ENCODE measurements at regions not wholly inside any gene's neighbourhood (a gene's known extent, or its start where the extent isn't known, plus 50 kb on each side); places are given as distances from the start of the nearest gene placed in this dataset.

DNA sequence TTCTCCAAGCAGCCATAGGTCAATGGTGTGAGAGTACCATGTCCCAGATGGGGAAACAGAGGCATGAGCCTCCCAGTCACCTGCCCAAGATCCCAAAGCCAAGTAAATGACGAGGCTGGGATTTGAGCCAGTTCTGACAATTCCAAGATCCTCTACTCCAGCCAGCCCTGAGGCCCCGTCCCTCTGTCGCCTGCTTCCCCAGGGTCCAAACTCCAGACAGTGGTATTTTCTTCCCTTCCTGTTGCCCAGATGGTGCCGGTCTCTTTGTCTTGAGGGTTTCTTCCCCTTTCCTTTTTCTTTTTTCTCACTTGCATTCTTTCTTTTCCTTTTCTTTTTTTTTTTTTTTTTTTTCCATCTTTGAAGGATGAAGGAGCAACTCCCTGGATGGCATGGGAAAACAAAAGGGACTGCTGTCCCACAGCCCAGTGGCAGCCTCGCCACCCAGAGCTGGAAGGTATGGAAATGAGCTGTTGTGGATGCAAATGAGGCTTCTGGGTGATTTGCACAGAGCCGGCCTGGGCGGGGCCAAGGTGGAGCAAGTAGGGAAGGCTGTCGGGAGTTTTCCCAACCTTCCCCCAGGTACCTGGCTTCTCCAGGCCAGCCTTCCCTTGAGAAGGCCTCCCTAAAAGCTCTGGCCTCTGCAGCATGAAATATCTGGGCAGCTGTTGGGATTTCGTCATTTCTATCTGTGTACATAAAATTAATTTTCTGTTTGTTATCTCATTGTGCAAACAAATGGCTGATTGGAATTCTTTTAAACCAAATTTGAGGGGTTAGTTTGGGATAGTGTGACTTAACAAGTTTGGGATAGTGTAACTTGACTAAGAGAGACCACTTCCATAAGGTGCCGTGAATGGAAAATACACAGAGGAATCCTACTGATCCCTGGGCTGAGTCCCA lies 146.8 kb downstream of the MN1 start:
- Histone ChIP-seq H3K4me3 (no peak overlapping the region), H3K27me3 (peaks cover 5% of the 10 kb centered on the region), H3K27ac (no peak overlapping the region), H3K4me1 (peaks cover 3% of the 10 kb centered on the region), H3K9me3 (no peaks in the 10 kb centered on the region), H3K36me3 (no peaks in the 10 kb centered on the region)
- WGBS = 29% methylated on average over 10 of the region's 10 CpGs
- DNase-seq (ENCODE audit: low spot score in 2 of 2) = no peak
- TF ChIP-seq CTCF (IDR thresholded peaks at IDR 0.05) = no peak
- TF ChIP-seq EP300 (IDR thresholded peaks at IDR 0.05) = no peak
- no peak for TF ChIP-seq POLR2AphosphoS5 (IDR thresholded peaks at IDR 0.05)

DNA sequence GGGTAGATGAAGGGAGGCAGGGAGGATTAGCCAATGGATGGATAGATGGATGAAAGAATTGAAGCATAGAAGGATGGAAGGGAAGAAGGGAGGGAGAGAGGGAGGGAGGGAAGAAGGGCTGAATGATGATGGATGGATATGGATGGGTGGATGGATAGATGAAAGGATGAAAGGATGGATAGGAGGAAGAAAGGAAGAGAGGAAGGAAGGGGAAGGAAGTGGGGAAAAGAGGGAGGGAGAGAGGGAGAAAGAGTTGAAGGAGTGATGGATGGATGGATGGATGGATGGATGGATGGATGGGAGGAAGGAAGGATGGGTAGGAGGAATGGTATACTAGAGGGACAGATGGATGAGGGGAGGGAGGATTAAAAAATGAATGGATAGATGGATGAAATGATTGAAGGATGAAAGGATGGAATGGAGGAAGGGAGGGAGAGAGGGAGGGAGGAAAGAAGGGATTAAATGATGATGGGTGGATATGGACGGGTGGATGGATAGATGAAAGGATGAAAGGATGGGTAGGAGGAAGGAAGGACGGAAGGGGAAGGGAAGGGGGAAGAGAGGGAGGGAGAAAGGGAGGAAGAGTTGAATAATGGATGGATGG lies 145.9 kb downstream of the MN1 start:
- H3K27ac ChIP-seq = no peak overlapping the region
- H3K9me3 ChIP-seq = no peaks in the 10 kb centered on the region
- no peak for DNase-seq (ENCODE audit: low spot score in 2 of 2)
- no peak overlapping the region for H3K4me3 ChIP-seq
- H3K4me1 ChIP-seq = peaks cover 3% of the 10 kb centered on the region
- H3K27me3 ChIP-seq = peaks cover 5% of the 10 kb centered on the region
- WGBS = 85% methylated on average over 2 of the region's 2 CpGs
- TF ChIP-seq EP300 (IDR thresholded peaks at IDR 0.05) (no peak), POLR2A (IDR thresholded peaks at IDR 0.05) (no peak), POLR2AphosphoS5 (IDR thresholded peaks at IDR 0.05) (no peak), CTCF (IDR thresholded peaks at IDR 0.05) (no peak)
- H3K36me3 ChIP-seq = no peaks in the 10 kb centered on the region

GRCh38 chr22:27656970-27657369 lies 144.6 kb downstream of the MN1 start:
- peaks cover 5% of the 10 kb centered on the region for H3K27me3 ChIP-seq
- H3K9me3 ChIP-seq = no peaks in the 10 kb centered on the region
- H3K36me3 ChIP-seq = no peaks in the 10 kb centered on the region
- no peak overlapping the region for H3K4me3 ChIP-seq
- H3K4me1 ChIP-seq = no peaks in the 10 kb centered on the region
- no peak for TF ChIP-seq CTCF (IDR thresholded peaks at IDR 0.05)
- no peak for TF ChIP-seq POLR2AphosphoS5 (IDR thresholded peaks at IDR 0.05)
- TF ChIP-seq EP300 (IDR thresholded peaks at IDR 0.05) = no peak
- no peak for TF ChIP-seq POLR2A (IDR thresholded peaks at IDR 0.05)
- H3K27ac ChIP-seq = no peak overlapping the region
- DNase-seq (ENCODE audit: low spot score in 2 of 2) = no peak

GRCh38 chr22:27660306-27660705 lies 141.2 kb downstream of the MN1 start:
- Histone ChIP-seq H3K36me3 (no peaks in the 10 kb centered on the region), H3K4me1 (no peaks in the 10 kb centered on the region), H3K27ac (no peak overlapping the region), H3K9me3 (no peaks in the 10 kb centered on the region), H3K27me3 (peaks cover 5% of the 10 kb centered on the region), H3K4me3 (no peak overlapping the region)
- no peak for TF ChIP-seq CTCF (IDR thresholded peaks at IDR 0.05)
- no peak for TF ChIP-seq POLR2AphosphoS5 (IDR thresholded peaks at IDR 0.05)
- TF ChIP-seq EP300 (IDR thresholded peaks at IDR 0.05) = no peak
- TF ChIP-seq POLR2A (IDR thresholded peaks at IDR 0.05) = no peak
- DNase-seq (ENCODE audit: low spot score in 2 of 2) = no peak
- WGBS = 89% methylated on average over 10 of the region's 10 CpGs

Data from suprapubic skin (tissue), 4 donors.